Stimulated activated CD8-positive, alpha-beta memory T cell treated with anti-CD3 and anti-CD28 coated beads, Interleukin-12 subunit alpha, Interleukin-12 subunit beta, amount 100 ng/mL, for 1 hour (primary cell): ENCODE measurements at regions not wholly inside any gene's neighbourhood (a gene's known extent, or its start where the extent isn't known, plus 50 kb on each side); places are given as distances from the start of the nearest gene placed in this dataset.

ENCODE experiments used
- DNase-seq: peaks from one replicate; pipeline ENCODE4 v3.0.0-alpha.2; 2020; ENCODE audit warnings: low read depth

GRCh38 chr15:39125226-39125625 lies 455.7 kb upstream of the THBS1 start:
- DNase-seq = no peak

GRCh38 chr15:39125904-39126303 lies 455.0 kb upstream of the THBS1 start:
- peak; percentile 12 for DNase-seq

GRCh38 chr15:39127151-39127790 lies 453.6 kb upstream of the THBS1 start:
- no peak for DNase-seq

- no peak for DNase-seq
Observed at GRCh38 chr15:39127925-39128617, 452.8 kb upstream of the THBS1 start.

- DNase-seq = no peak
Observed at GRCh38 chr15:39128746-39129145, 452.1 kb upstream of the THBS1 start.

- no peak for DNase-seq
Observed at GRCh38 chr15:39130556-39131379, 450.1 kb upstream of the THBS1 start.

- no peak for DNase-seq
Observed at GRCh38 chr15:39131609-39132008, 449.3 kb upstream of the THBS1 start.

- DNase-seq = no peak
Observed at GRCh38 chr15:39132070-39132469, 448.8 kb upstream of the THBS1 start.

GRCh38 chr15:39132954-39133600 lies 447.8 kb upstream of the THBS1 start:
- DNase-seq = no peak

GRCh38 chr15:39134282-39134681 lies 446.6 kb upstream of the THBS1 start:
- no peak for DNase-seq

GRCh38 chr15:39135989-39136388 lies 444.9 kb upstream of the THBS1 start:
- no peak for DNase-seq

- no peak for DNase-seq
Observed at GRCh38 chr15:39139431-39140059, 441.3 kb upstream of the THBS1 start.

- DNase-seq = no peak
Observed at GRCh38 chr15:39140060-39140604, 440.7 kb upstream of the THBS1 start.

- DNase-seq = no peak
Observed at GRCh38 chr15:39142500-39142899, 438.4 kb upstream of the THBS1 start.

GRCh38 chr15:39143479-39143878 lies 437.4 kb upstream of the THBS1 start:
- no peak for DNase-seq

- DNase-seq = no peak
Observed at GRCh38 chr15:39144051-39144450, 436.8 kb upstream of the THBS1 start.

- no peak for DNase-seq
Observed at GRCh38 chr15:39144613-39145499, 436.0 kb upstream of the THBS1 start.

- DNase-seq = no peak
Observed at GRCh38 chr15:39145854-39146625, 434.8 kb upstream of the THBS1 start.

GRCh38 chr15:39149636-39150150 lies 431.2 kb upstream of the THBS1 start:
- no peak for DNase-seq

- DNase-seq = no peak
Observed at GRCh38 chr15:39151545-39151944, 429.3 kb upstream of the THBS1 start.
